Trophoblast cell (in vitro differentiated cells and primary cell): ENCODE measurements at regions not wholly inside any gene's neighbourhood (a gene's known extent, or its start where the extent isn't known, plus 50 kb on each side); places are given as distances from the start of the nearest gene placed in this dataset.
"Not testable (repeated sequence)": the region's sequence is repeated elsewhere in the genome, so short reads cannot be mapped to it uniquely, and the experiment has no call there.

Experiments
- DNase-seq, 2 donors: peaks; one replicate each; pipeline ENCODE4 v3.0.0-alpha.2; 2016
- H2AFZ ChIP-seq: 2 replicates; pipeline ENCODE4 v1.6.1; 2013; ENCODE audit warnings: low read length, moderate library complexity, mild to moderate bottlenecking; ENCODE audit not compliant: insufficient read depth, poor library complexity
- H2AK5ac ChIP-seq: 2 replicates; pipeline ENCODE4 v1.6.1; 2013; ENCODE audit warnings: mild to moderate bottlenecking, low read length
- H2BK120ac ChIP-seq: 2 replicates; pipeline ENCODE4 v1.6.1; 2013; ENCODE audit warnings: low read length, mild to moderate bottlenecking, moderate library complexity; ENCODE audit not compliant: insufficient read depth, poor library complexity
- H2BK12ac ChIP-seq: 2 replicates; pipeline ENCODE4 v1.6.1; 2013; ENCODE audit warnings: mild to moderate bottlenecking, low read length, moderate library complexity
- H2BK5ac ChIP-seq: 2 replicates; pipeline ENCODE4 v1.6.1; 2013; ENCODE audit warnings: low read length, low read depth, moderate library complexity, mild to moderate bottlenecking; ENCODE audit not compliant: poor library complexity
- H3K14ac ChIP-seq: 2 replicates; pipeline ENCODE4 v1.6.1; 2013; ENCODE audit warnings: mild to moderate bottlenecking, low read length
- H3K18ac ChIP-seq: 2 replicates; pipeline ENCODE4 v1.6.1; 2013; ENCODE audit warnings: mild to moderate bottlenecking, low read length
- H3K23ac ChIP-seq: 2 replicates; pipeline ENCODE4 v1.6.1; 2013; ENCODE audit warnings: low read length
- H3K27ac ChIP-seq: 2 replicates; pipeline ENCODE4 v1.5.1; 2013; ENCODE audit warnings: low read depth, mild to moderate bottlenecking, inconsistent platforms, low read length, moderate library complexity
- H3K27me3 ChIP-seq: 2 replicates; pipeline ENCODE4 v1.6.1; 2013; ENCODE audit warnings: inconsistent platforms, mild to moderate bottlenecking, low read length, moderate library complexity; ENCODE audit not compliant: insufficient read depth
- H3K36me3 ChIP-seq, 2 experiments: 1 replicate in 1 of 2; 2 replicates in 1 of 2; pipeline ENCODE4 v1.6.1; 2013; ENCODE audit warnings: low read length in 2 of 2, mild to moderate bottlenecking in 2 of 2, moderate library complexity in 1 of 2; ENCODE audit not compliant: insufficient read depth in 2 of 2, control insufficient read depth in 1 of 2
- H3K4ac ChIP-seq: 2 replicates; pipeline ENCODE4 v1.6.1; 2013; ENCODE audit warnings: low read depth, mild to moderate bottlenecking, low read length, moderate library complexity
- H3K4me1 ChIP-seq, 2 experiments: 1 replicate in 1 of 2; 2 replicates in 1 of 2; pipeline ENCODE4 v1.6.1; 2013; ENCODE audit warnings: low read length in 2 of 2, mild to moderate bottlenecking in 2 of 2, moderate library complexity in 1 of 2; ENCODE audit not compliant: insufficient read depth in 2 of 2, control insufficient read depth in 1 of 2
- H3K4me2 ChIP-seq: 2 replicates; pipeline ENCODE4 v1.6.1; 2013; ENCODE audit warnings: inconsistent platforms, mild to moderate bottlenecking, low read length, moderate library complexity
- H3K4me3 ChIP-seq: 2 replicates; pipeline ENCODE4 v1.5.1; 2013; ENCODE audit warnings: mild to moderate bottlenecking, low read depth, low read length, inconsistent platforms
- H3K79me1 ChIP-seq: one replicate; pipeline ENCODE4 v1.6.1; 2013; ENCODE audit warnings: low read length
- H3K79me2 ChIP-seq: 2 replicates; pipeline ENCODE4 v1.6.1; 2013; ENCODE audit warnings: low read length, mild to moderate bottlenecking; ENCODE audit not compliant: control insufficient read depth, insufficient read depth, poor library complexity
- H3K9ac ChIP-seq: 2 replicates; pipeline ENCODE4 v1.6.1; 2013; ENCODE audit warnings: mild to moderate bottlenecking, low read length
- H3K9me3 ChIP-seq: 2 replicates; pipeline ENCODE4 v1.6.1; 2013; ENCODE audit warnings: low read depth, mild to moderate bottlenecking, control low read depth, inconsistent platforms, low read length; ENCODE audit not compliant: insufficient read depth
- H4K12ac ChIP-seq: 2 replicates; pipeline ENCODE4 v1.6.1; 2013; ENCODE audit warnings: low read depth, mild to moderate bottlenecking, low read length, moderate library complexity
- H4K8ac ChIP-seq: 2 replicates; pipeline ENCODE4 v1.6.1; 2013; ENCODE audit warnings: low read depth, mild to moderate bottlenecking, low read length, moderate library complexity
- H4K91ac ChIP-seq: one replicate; pipeline ENCODE4 v1.6.1; 2013; ENCODE audit warnings: low read depth, mild to moderate bottlenecking, low read length, moderate library complexity
- WGBS: extraction: QIAGEN DNeasy Blood & Tissue Kit; methylation state at CpG from one replicate; pipeline ENCODE4 v1.1.7; 2013; ENCODE audit warnings: missing lambda C conversion rate; ENCODE audit not compliant: insufficient read length, insufficient coverage; ENCODE audit errors: extremely low coverage; 5-methylcytosine and 5-hydroxymethylcytosine counted together

DNA sequence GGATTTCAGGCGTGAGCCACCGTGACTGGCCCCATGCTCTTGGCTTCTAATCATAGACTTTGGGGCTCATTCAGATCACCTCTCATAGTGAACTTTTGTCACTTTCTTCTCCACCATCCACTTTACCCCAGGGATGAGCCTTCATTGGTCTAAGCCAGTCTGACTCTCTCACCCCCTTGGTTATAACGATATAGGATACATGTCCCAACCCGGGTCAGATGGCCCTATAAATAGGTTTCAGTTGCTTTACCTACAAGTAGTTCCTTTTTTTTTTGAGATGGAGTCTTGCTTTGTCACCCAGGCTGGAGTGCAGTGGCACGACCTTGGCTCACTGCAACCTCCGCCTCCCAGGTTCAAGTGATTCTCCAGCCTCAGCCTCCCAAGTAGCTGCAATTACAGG, 61.7 kb downstream of the TMEM235 start:
- H3K18ac ChIP-seq, H2AFZ ChIP-seq, H3K4ac ChIP-seq, H3K27me3 ChIP-seq, H2AK5ac ChIP-seq, H3K9me3 ChIP-seq, H4K8ac ChIP-seq, H3K14ac ChIP-seq, H2BK12ac ChIP-seq, H4K12ac ChIP-seq, H3K36me3 ChIP-seq, H3K79me1 ChIP-seq, DNase-seq, H3K79me2 ChIP-seq, H2BK120ac ChIP-seq, H3K23ac ChIP-seq, H3K27ac ChIP-seq, H3K4me1 ChIP-seq, H4K91ac ChIP-seq, H3K4me3 ChIP-seq, H3K4me2 ChIP-seq, H2BK5ac ChIP-seq, H3K9ac ChIP-seq: not testable (repeated sequence)
- no CpG with 5 or more reads among the region's 6 CpGs for WGBS

DNA sequence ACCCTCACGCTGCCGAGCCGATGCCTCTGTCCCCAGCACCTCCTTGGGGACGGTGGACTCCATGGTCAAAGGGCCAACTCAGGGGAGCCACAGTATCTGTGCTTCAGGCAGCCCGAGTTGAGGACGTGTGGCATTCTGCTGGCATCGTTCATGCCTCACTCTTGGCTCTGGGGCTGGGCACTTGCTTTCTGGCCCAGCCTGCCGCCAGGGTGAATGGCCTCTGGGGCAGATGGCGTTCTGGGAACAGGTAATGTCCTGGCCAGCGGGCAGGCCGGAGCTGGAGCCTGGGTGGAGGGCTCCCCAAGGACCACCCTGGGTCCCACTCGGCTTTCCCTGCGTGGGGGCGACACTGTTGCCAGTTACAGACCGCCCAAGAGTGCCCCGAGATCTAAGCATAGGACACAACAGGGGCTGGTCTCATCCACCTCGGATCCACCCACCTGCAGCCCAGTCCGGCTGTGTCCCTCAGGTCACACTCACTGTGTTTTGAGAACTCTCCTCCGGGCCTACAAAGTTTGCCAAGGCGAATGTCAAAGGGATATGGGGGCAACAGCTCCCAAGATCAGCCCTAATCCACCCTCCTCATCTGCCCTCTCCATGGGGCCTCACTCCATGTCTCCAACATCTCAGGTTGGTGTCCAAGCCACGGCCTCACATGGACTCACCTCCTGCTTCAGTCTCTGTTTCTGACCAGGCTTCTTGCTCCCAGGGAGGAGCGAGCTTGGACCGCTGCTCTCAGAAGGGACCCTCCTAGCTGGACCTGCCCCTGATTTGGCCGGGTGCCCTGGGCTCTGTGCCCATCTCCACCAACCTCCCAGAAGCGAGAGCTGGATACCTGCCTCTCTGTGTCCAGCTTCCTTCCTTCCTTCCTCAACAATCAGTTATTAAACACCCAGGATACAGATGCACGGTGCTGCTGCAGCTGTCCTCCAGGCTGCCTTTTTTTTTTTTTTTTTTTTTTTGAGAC, 60.8 kb downstream of the TMEM235 start:
- Histone ChIP-seq H4K8ac (no peak overlapping the region), H2BK5ac (no peak overlapping the region), H3K79me2 (no peaks in the 10 kb centered on the region), H2AFZ (no peak overlapping the region), H3K79me1 (no peaks in the 10 kb centered on the region), H2AK5ac (no peak overlapping the region), H3K4me3 (no peak overlapping the region), H3K23ac (no peak overlapping the region), H3K27me3 (no peaks in the 10 kb centered on the region), H2BK120ac (no peak overlapping the region), H4K12ac (no peak overlapping the region), H3K9me3 (no peaks in the 10 kb centered on the region), H3K14ac (no peak overlapping the region), H3K4ac (no peak overlapping the region), H4K91ac (no peak overlapping the region), H3K27ac (no peak overlapping the region), H3K9ac (no peak overlapping the region), H3K4me2 (no peak overlapping the region), H2BK12ac (no peak overlapping the region), H3K18ac (no peak overlapping the region), H3K4me1 (peaks cover 2 to 7% of the 10 kb centered on the region in 2 experiments), H3K36me3 (no peaks in the 10 kb centered on the region)
- WGBS: no CpG with 5 or more reads among the region's 26 CpGs
- DNase-seq: no peak

DNA sequence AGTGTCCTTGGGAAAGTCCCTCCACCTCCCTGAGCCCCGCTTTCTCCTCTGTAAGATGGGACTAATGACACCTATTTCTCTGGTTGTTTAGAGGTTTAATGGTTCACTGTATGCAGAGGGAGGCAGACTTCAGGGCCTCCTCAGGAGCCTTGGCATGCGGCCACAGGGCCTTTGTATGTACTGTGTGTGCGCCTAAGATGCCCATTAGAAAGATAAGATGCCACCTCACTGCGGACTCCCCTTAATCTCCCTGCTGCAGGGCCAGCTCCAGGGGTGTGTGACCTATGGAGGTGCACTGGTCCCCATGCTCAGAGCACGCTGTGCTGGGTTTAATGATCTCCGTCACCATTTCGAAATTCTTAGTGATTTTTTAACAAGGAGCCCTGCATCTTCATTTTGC, 59.3 kb downstream of the TMEM235 start:
- Histone ChIP-seq H3K9me3 (no peaks in the 10 kb centered on the region), H3K79me1 (no peaks in the 10 kb centered on the region), H3K18ac (no peak overlapping the region), H4K91ac (no peak overlapping the region), H2AK5ac (no peak overlapping the region), H2BK12ac (no peak overlapping the region), H3K27ac (no peak overlapping the region), H4K12ac (no peak overlapping the region), H3K9ac (no peak overlapping the region), H2BK5ac (no peak overlapping the region), H3K36me3 (no peaks in the 10 kb centered on the region), H3K4ac (no peak overlapping the region), H3K27me3 (no peaks in the 10 kb centered on the region), H3K4me1 (peaks cover 2 to 7% of the 10 kb centered on the region in 2 experiments), H3K4me2 (no peak overlapping the region), H3K4me3 (no peak overlapping the region), H3K79me2 (no peaks in the 10 kb centered on the region), H2AFZ (no peak overlapping the region), H3K14ac (no peak overlapping the region), H3K23ac (no peak overlapping the region), H2BK120ac (no peak overlapping the region), H4K8ac (no peak overlapping the region)
- DNase-seq: no peak
- no CpG with 5 or more reads among the region's 7 CpGs for WGBS
